CD14-positive monocyte (primary cell): ENCODE measurements at regions not wholly inside any gene's neighbourhood (a gene's known extent, or its start where the extent isn't known, plus 50 kb on each side); places are given as distances from the start of the nearest gene placed in this dataset.

Experiments
- DNase-seq, 3 donors: peaks; one replicate each; pipeline ENCODE4 v3.0.0-alpha.2; 2011 to 2022
- H2AFZ ChIP-seq: 2 replicates; pipeline ENCODE4 v1.6.0; 2012; ENCODE audit warnings: mild to moderate bottlenecking, low read depth, low read length, inconsistent platforms; ENCODE audit not compliant: insufficient read depth, poor library complexity, severe bottlenecking
- H3K27ac ChIP-seq, 2 donors: 1 replicate in 1 of 2; 2 replicates in 1 of 2; pipeline ENCODE4 v1.5.1; 2012 to 2013; ENCODE audit warnings: low read length in 2 of 2, control low read depth in 1 of 2, inconsistent platforms in 1 of 2, low read depth in 1 of 2, mild to moderate bottlenecking in 1 of 2
- H3K27me3 ChIP-seq, 2 donors: one replicate each; pipeline versions ENCODE4 v1.6.0 to v1.6.1; 2011 to 2013; ENCODE audit warnings: low read length in 2 of 2; ENCODE audit not compliant: control insufficient read depth in 2 of 2, insufficient read depth in 2 of 2
- H3K36me3 ChIP-seq, 2 donors: replicated peaks in 1 of 2; 1 replicate in 1 of 2; 2 replicates in 1 of 2; pipeline versions ENCODE4 v1.5.1 to v1.6.1; 2012 to 2013; ENCODE audit warnings: low read length in 2 of 2, control low read depth in 1 of 2, inconsistent platforms in 1 of 2, mild to moderate bottlenecking in 1 of 2; ENCODE audit not compliant: insufficient read depth in 2 of 2, control insufficient read depth in 1 of 2
- H3K4me1 ChIP-seq, 2 donors: 1 replicate in 1 of 2; 2 replicates in 1 of 2; pipeline versions ENCODE4 v1.5.1 to v1.6.1; 2012 to 2013; ENCODE audit warnings: low read length in 2 of 2, control low read depth in 1 of 2, inconsistent platforms in 1 of 2, mild to moderate bottlenecking in 1 of 2, moderate library complexity in 1 of 2; ENCODE audit not compliant: insufficient read depth in 2 of 2, control insufficient read depth in 1 of 2
- H3K4me2 ChIP-seq: replicated peaks from 2 replicates; pipeline ENCODE3; 2012; ENCODE audit warnings: low read length, moderate library complexity, mild to moderate bottlenecking; ENCODE audit not compliant: poor library complexity, severe bottlenecking; ENCODE audit errors: extremely low read depth
- H3K4me3 ChIP-seq, 3 experiments: fragments of 200-600 bp in 1 of 3; sonication (generic) in 1 of 3; replicated peaks in 1 of 3; 1 replicate in 2 of 3; 2 replicates in 1 of 3; pipeline ENCODE4 v1.5.1; 2011 to 2013; ENCODE audit warnings: low read length in 3 of 3, mild to moderate bottlenecking in 3 of 3, control low read depth in 2 of 3, low read depth in 2 of 3, inconsistent platforms in 1 of 3, moderate library complexity in 1 of 3
- H3K79me2 ChIP-seq: 2 replicates; pipeline ENCODE4 v1.6.0; 2012; ENCODE audit warnings: mild to moderate bottlenecking, control low read depth, inconsistent platforms, low read length, moderate library complexity; ENCODE audit not compliant: insufficient read depth
- H3K9ac ChIP-seq: 2 replicates; pipeline ENCODE4 v1.6.0; 2017; ENCODE audit warnings: low read length, mild to moderate bottlenecking; ENCODE audit not compliant: insufficient read depth, poor library complexity, severe bottlenecking
- H3K9me3 ChIP-seq, 2 donors: replicated peaks in 1 of 2; 1 replicate in 1 of 2; 2 replicates in 1 of 2; pipeline versions ENCODE4 v1.5.1 to v1.6.1; 2012 to 2013; ENCODE audit warnings: low read length in 2 of 2, control low read depth in 1 of 2; ENCODE audit not compliant: control insufficient read depth in 1 of 2, insufficient read depth in 1 of 2
- H4K20me1 ChIP-seq: 2 replicates; pipeline ENCODE4 v1.6.0; 2012; ENCODE audit warnings: mild to moderate bottlenecking, low read length, control low read depth, moderate library complexity; ENCODE audit not compliant: insufficient read depth
- H3K27ac Mint-ChIP-seq, 7 donors: one replicate each; pipeline ENCODE4 v1.8.0; 2020; ENCODE audit warnings: mild to moderate bottlenecking in 7 of 7, mixed read lengths in 7 of 7, moderate library complexity in 6 of 7, inconsistent platforms in 2 of 7
- H3K27me3 Mint-ChIP-seq, 3 donors: one replicate each; pipeline ENCODE4 v1.8.0; 2021 to 2022; ENCODE audit warnings: low read depth in 3 of 3, mild to moderate bottlenecking in 3 of 3, mixed read lengths in 3 of 3, moderate library complexity in 3 of 3, inconsistent platforms in 1 of 3
- H3K36me3 Mint-ChIP-seq, 2 donors: one replicate each; pipeline ENCODE4 v1.8.0; 2020; ENCODE audit warnings: mixed read lengths in 2 of 2, inconsistent platforms in 1 of 2, mild to moderate bottlenecking in 1 of 2
- H3K4me1 Mint-ChIP-seq: one replicate; pipeline ENCODE4 v1.8.0; 2020; ENCODE audit warnings: mild to moderate bottlenecking, mixed read lengths
- H3K4me3 Mint-ChIP-seq, 2 donors: one replicate each; pipeline ENCODE4 v1.8.0; 2020; ENCODE audit warnings: mild to moderate bottlenecking in 2 of 2, mixed read lengths in 2 of 2, moderate library complexity in 1 of 2
- H3K9me3 Mint-ChIP-seq, 7 donors: one replicate each; pipeline ENCODE4 v1.8.0; 2020 to 2022; ENCODE audit warnings: mixed read lengths in 7 of 7, mild to moderate bottlenecking in 6 of 7, moderate library complexity in 6 of 7, inconsistent platforms in 2 of 7
- CTCF ChIP-seq: fragments of 200-600 bp; IDR thresholded peaks from one replicate; pipeline ENCODE4 v1.8.0; 2022; ENCODE audit warnings: antibody characterized with exemption, mild to moderate bottlenecking
- WGBS: methylation state at CpG from one replicate; pipeline ENCODE4 v1.1.5; 2013; ENCODE audit warnings: missing lambda C conversion rate; ENCODE audit not compliant: insufficient coverage; 5-methylcytosine and 5-hydroxymethylcytosine counted together
- intact Hi-C, 2 donors: fragments of 100-400 bp; cut with micrococcal nuclease; formaldehyde crosslinking; loops; one replicate each; pipeline versions ENCODE4 v1.15.0 to v1.15.1; 2023

- WGBS = 20% methylated on average over 1 of the region's 2 CpGs
- Mint-ChIP-seq H3K4me1 (no peaks in the 10 kb centered on the region), H3K9me3 (peaks cover 0 to 2% (median 0%) of the 10 kb centered on the region in 7 donors), H3K27ac (no peak overlapping the region), H3K27me3 (peaks cover 5 to 15% (median 14%) of the 10 kb centered on the region in 3 donors), H3K36me3 (no peaks in the 10 kb centered on the region), H3K4me3 (no peak overlapping the region)
- Histone ChIP-seq H3K4me3 (no peak overlapping the region), H3K4me1 (no peaks in the 10 kb centered on the region), H3K27ac (no peak overlapping the region), H3K9me3 (no peaks in the 10 kb centered on the region), H3K4me2 (no peak overlapping the region), H2AFZ (no peak overlapping the region), H3K79me2 (no peaks in the 10 kb centered on the region), H3K9ac (no peak overlapping the region), H4K20me1 (no peaks in the 10 kb centered on the region), H3K27me3 (peaks cover 7 to 8% of the 10 kb centered on the region in 2 donors), H3K36me3 (no peaks in the 10 kb centered on the region)
- intact Hi-C loops = no loop called here
- no peak for DNase-seq
- TF ChIP-seq CTCF = no peak
These were observed 327.8 kb downstream of the MIAT start for GRCh38 chr22:26985206-26985605.

- peaks cover 6 to 8% of the 10 kb centered on the region in 2 donors for H3K27me3 ChIP-seq
- no peaks in the 10 kb centered on the region for H3K79me2 ChIP-seq
- WGBS = 28% methylated on average over 4 of the region's 11 CpGs
- no peak overlapping the region for H2AFZ ChIP-seq
- Mint-ChIP-seq H3K27me3 (peaks cover 4 to 21% (median 20%) of the 10 kb centered on the region in 3 donors), H3K36me3 (no peaks in the 10 kb centered on the region), H3K9me3 (peaks cover 0 to 2% (median 0%) of the 10 kb centered on the region in 7 donors), H3K27ac (no peak overlapping the region), H3K4me1 (no peaks in the 10 kb centered on the region), H3K4me3 (no peak overlapping the region)
- H3K4me1 ChIP-seq = no peaks in the 10 kb centered on the region
- no peaks in the 10 kb centered on the region for H3K9me3 ChIP-seq
- no peaks in the 10 kb centered on the region for H4K20me1 ChIP-seq
- no peak overlapping the region for H3K9ac ChIP-seq
- intact Hi-C loops = no loop called here
- DNase-seq = no peak
- no peak overlapping the region for H3K4me3 ChIP-seq
- H3K36me3 ChIP-seq = no peaks in the 10 kb centered on the region
- H3K27ac ChIP-seq = no peak overlapping the region
- H3K4me2 ChIP-seq = no peak overlapping the region
- TF ChIP-seq CTCF = no peak
These were observed 328.8 kb downstream of the MIAT start for GRCh38 chr22:26985931-26986782.
